Heart right ventricle (tissue), 16 donors: ENCODE measurements at regions not wholly inside any gene's neighbourhood (a gene's known extent, or its start where the extent isn't known, plus 50 kb on each side); places are given as distances from the start of the nearest gene placed in this dataset.

Experiments
- ATAC-seq, 8 donors: fragments of 200-7000 bp; cut with Tn5 transposase; one replicate each; pipeline ENCODE4 v1.9.1; 2020; ENCODE audit warnings: mild to moderate bottlenecking in 8 of 8, moderate library complexity in 8 of 8, moderate number of reproducible peaks in 1 of 8
- DNase-seq, 2 donors: peaks; one replicate each; pipeline ENCODE4 v3.0.0-alpha.2; 2020
- H3K27ac ChIP-seq, 10 donors: fragments of 200-600 bp; sonication (generic) in 2 of 10; one replicate each; pipeline versions ENCODE4 v1.5.0 to v1.8.0; 2020 to 2022; ENCODE audit warnings: mild to moderate bottlenecking in 3 of 10
- H3K27me3 ChIP-seq, 7 donors: fragments of 200-600 bp; one replicate each; pipeline ENCODE4 v1.8.0; 2021 to 2022; ENCODE audit warnings: mild to moderate bottlenecking in 2 of 7
- H3K36me3 ChIP-seq, 9 donors: fragments of 200-600 bp; sonication (generic) in 1 of 9; one replicate each; pipeline versions ENCODE4 v1.5.0 to v1.8.0; 2020 to 2022; ENCODE audit warnings: mild to moderate bottlenecking in 2 of 9
- H3K4me1 ChIP-seq, 9 donors: fragments of 200-600 bp; sonication (generic) in 1 of 9; one replicate each; pipeline versions ENCODE4 v1.5.0 to v1.8.0; 2020 to 2022; ENCODE audit warnings: mild to moderate bottlenecking in 4 of 9
- H3K4me3 ChIP-seq, 10 donors: fragments of 200-600 bp; sonication (generic) in 2 of 10; one replicate each; pipeline versions ENCODE4 v1.5.0 to v1.8.0; 2020 to 2022; ENCODE audit warnings: mild to moderate bottlenecking in 7 of 10, moderate library complexity in 2 of 10
- H3K9me3 ChIP-seq, 11 donors: fragments of 200-600 bp in 10 of 11; sonication (generic) in 2 of 11; one replicate each; pipeline versions ENCODE4 v1.5.0 to v1.8.0; 2013 to 2022; ENCODE audit warnings: mild to moderate bottlenecking in 2 of 11, control low read depth in 1 of 11, moderate library complexity in 1 of 11
- CTCF ChIP-seq, 9 donors: fragments of 200-600 bp; sonication (generic) in 2 of 9; IDR thresholded peaks; one replicate each; pipeline versions ENCODE4 v1.5.0 to v1.8.0; 2021 to 2022; ENCODE audit warnings: antibody characterized with exemption in 9 of 9, mild to moderate bottlenecking in 5 of 9, moderate library complexity in 1 of 9
- WGBS, 2 donors: extraction: QIAGEN DNeasy Blood & Tissue Kit; methylation state at CpG; one replicate each; pipeline ENCODE4 v1.1.7; 2013; ENCODE audit warnings: inconsistent platforms in 1 of 2; 5-methylcytosine and 5-hydroxymethylcytosine counted together
- intact Hi-C, 10 donors: fragments of 100-400 bp; cut with DNase I; formaldehyde crosslinking; loops; one replicate each; pipeline versions ENCODE4 v1.11.1 to v1.14.2; 2022
- donor health status: Arrhythmogenic right ventricular cardiomyopathy.
- donor health status: ischemic (EF 13 %, LVEDD 7.1; RV severe dilation, severe dysfunction).
- donor health status: healthy with polysubstance abuse.
- donor health status: DM: no; HTN: yes; CAD: no.
- donor health status: DM: no; HTN: no; CAD: no.
- donor health status: ischemic (EF 25% LVEDD 6.9; RV normal size, moderate dysfunction).
- donor health status: ischemic (EF 25% LVEDD 5.7; RV mildly dilated, moderate dysfunction).
- donor health status: healthy.
- donor health status: DM: yes; HTN: yes; CAD: no.
- donor health status: Ischemic cardiomyopathy.
- donor health status: ischemic (EF 35%, LVEDD 5.7; RV mildly dilated, moderate dysfunction).
- donor health status: nonischemic (EF 11% LVEDD 7.7; RV severe dilation, severe dysfunction).
- donor health status: DM: yes; HTN: yes; CAD: no.
- donor health status: PGD.
- donor health status: ischemic (EF 29% LVEDD 5.4; RV normal size, mild dysfunction).
- donor health status: nonischemic (EF 23%, LVEDD 6.1; RV moderate dilation, normal function).

DNA sequence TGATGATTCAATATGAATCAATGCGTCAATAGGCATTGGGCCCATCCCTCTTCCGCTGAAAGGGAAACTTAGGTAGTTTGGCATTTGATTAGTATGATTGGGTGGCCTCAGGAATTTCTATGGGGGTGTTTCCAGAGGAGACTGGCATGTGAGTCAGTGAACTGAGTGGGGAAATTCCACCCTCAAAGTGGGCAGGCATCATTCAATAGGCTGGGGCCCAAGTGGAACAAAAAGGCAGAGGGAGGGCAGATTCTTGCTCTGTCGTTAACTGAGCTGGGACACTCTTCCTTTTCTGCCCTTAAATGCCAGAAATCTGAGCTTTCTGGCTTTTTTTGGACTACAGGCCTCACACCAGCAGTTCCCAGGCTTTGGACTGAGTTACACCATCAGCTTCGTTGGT lies 373.5 kb downstream of the RPS29 start:
- no peaks in the 10 kb centered on the region for H3K27me3 ChIP-seq
- ATAC-seq (no peak), DNase-seq (no peak)
- H3K4me3 ChIP-seq: no peak overlapping the region
- H3K27ac ChIP-seq: no peak overlapping the region
- H3K4me1 ChIP-seq: no peaks in the 10 kb centered on the region
- TF ChIP-seq CTCF (IDR thresholded peaks at IDR 0.05): no peak
- intact Hi-C loops: no loop called here
- H3K36me3 ChIP-seq: no peaks in the 10 kb centered on the region
- H3K9me3 ChIP-seq: peaks cover 0 to 9% (median 0%) of the 10 kb centered on the region in 11 donors
- 74 to 84% methylated on average over 4 of the region's 4 CpGs for WGBS, 2 donors

- no peaks in the 10 kb centered on the region for H3K4me1 ChIP-seq
- 85 to 91% methylated on average over 1 of the region's 1 CpG for WGBS, 2 donors
- intact Hi-C loops: no loop called here
- TF ChIP-seq CTCF (IDR thresholded peaks at IDR 0.05): no peak
- no peak overlapping the region for H3K27ac ChIP-seq
- no peaks in the 10 kb centered on the region for H3K36me3 ChIP-seq
- no peak overlapping the region for H3K4me3 ChIP-seq
- DNase-seq (no peak), ATAC-seq (no peak)
- H3K9me3 ChIP-seq: no peaks in the 10 kb centered on the region
- H3K27me3 ChIP-seq: no peaks in the 10 kb centered on the region
Observed at GRCh38 chr14:49209416-49209815, 376.8 kb downstream of the RPS29 start.

- intact Hi-C loops: no loop called here
- ATAC-seq: no peak
- WGBS, 2 donors: 65 to 68% methylated on average over 9 of the region's 9 CpGs
Observed at GRCh38 chr14:49206828-49207227, 379.4 kb downstream of the RPS29 start.

DNA sequence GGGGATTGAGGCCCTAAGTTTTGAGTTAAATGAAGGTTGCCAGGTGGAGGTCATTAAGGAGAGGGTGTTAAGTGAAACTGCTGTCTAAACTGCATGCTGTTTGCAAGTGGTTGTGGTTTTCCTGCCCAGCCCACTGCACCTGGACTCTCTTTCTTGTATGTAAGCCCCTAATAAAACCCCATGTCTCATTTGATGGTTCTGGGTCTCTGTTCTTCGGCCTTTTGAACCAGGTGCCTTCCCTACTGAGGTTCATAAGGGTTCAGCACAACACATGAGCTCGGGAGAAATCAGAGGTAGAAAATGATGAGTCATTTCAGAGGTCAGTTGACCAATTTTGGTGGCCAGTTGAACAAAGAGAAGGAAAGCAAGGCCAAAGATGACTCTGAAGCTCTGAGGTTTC lies 382.5 kb downstream of the RPS29 start:
- no peak overlapping the region for H3K4me3 ChIP-seq
- 64 to 65% methylated on average over 2 of the region's 2 CpGs for WGBS, 2 donors
- no peaks in the 10 kb centered on the region for H3K36me3 ChIP-seq
- no peak overlapping the region for H3K27ac ChIP-seq
- DNase-seq: no peak
- no peak for ATAC-seq
- no peaks in the 10 kb centered on the region for H3K27me3 ChIP-seq
- TF ChIP-seq CTCF (IDR thresholded peaks at IDR 0.05): no peak
- intact Hi-C loops: no loop called here
- H3K4me1 ChIP-seq: no peaks in the 10 kb centered on the region
- no peaks in the 10 kb centered on the region for H3K9me3 ChIP-seq

More at GRCh38 chr14:49206828-49207227, 379.4 kb downstream of the RPS29 start:
- Histone ChIP-seq H3K36me3 (no peaks in the 10 kb centered on the region), H3K4me1 (no peaks in the 10 kb centered on the region), H3K27me3 (no peaks in the 10 kb centered on the region), H3K9me3 (no peaks in the 10 kb centered on the region), H3K4me3 (no peak overlapping the region), H3K27ac (no peak overlapping the region)
- no peak for TF ChIP-seq CTCF (IDR thresholded peaks at IDR 0.05)
- DNase-seq: no peak

- intact Hi-C loops: no loop called here
- H3K4me3 ChIP-seq: no peak overlapping the region
Observed at GRCh38 chr14:49199159-49199558, 387.0 kb downstream of the RPS29 start.

More at GRCh38 chr14:49199159-49199558, 387.0 kb downstream of the RPS29 start:
- no peaks in the 10 kb centered on the region for H3K36me3 ChIP-seq
- no peaks in the 10 kb centered on the region for H3K4me1 ChIP-seq
- H3K27me3 ChIP-seq: no peaks in the 10 kb centered on the region
- ATAC-seq: no peak
- no peak for DNase-seq
- WGBS, 2 donors: 52% methylated on average over 4 of the region's 4 CpGs
- no peak overlapping the region for H3K27ac ChIP-seq
- TF ChIP-seq CTCF (IDR thresholded peaks at IDR 0.05): no peak
- no peaks in the 10 kb centered on the region for H3K9me3 ChIP-seq
